Cerebellar nuclear complex (tissue), 1 donor: ENCODE measurements at regions not wholly inside any gene's neighbourhood (a gene's known extent, or its start where the extent isn't known, plus 50 kb on each side); places are given as distances from the start of the nearest gene placed in this dataset.

ENCODE experiments used
- DNase-seq, 2 experiments: peaks; one replicate each; lab custom pipeline; 2025; lab: John Stamatoyannopoulos, UW

DNA sequence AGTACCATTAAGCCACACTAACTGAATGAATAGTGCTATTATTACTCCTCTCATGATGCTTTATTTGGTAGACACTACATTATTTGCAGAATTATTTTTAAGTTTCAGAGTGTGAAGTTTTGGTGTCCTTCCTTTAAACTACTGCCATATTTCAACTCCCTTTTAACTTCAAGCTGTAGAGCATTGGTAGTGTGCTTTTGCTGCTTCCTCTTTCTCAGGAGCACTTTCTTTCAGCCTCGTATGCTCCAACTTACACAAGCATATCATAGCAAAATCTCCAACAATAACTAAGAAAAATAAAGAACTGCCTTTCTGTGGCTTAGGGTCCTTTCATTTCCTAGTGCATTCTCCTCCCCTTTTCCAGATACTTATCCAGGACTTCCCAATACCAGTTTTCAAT is 476.4 kb upstream of the AGTR1 start:
- no peak for DNase-seq

DNA sequence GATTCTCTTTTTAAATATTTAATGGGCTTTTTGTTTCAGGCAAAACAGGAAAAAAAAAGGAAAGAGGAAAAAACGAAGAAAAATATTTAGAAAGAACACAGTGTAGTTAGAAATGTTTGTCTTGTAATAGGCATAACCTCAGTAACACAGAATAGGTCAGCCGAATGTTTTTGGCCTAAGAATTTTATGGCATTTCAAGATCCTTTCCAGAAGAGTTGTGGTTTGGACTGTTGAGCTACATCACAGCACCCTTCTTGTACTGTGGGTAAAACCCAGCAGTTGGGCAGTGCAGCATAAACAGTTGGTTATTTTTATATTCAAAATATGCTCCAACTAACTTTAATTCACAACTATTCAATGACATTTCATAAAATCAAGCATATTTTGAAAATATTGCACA is 474.4 kb upstream of the AGTR1 start:
- no peak for DNase-seq

- no peak for DNase-seq
These were observed 471.5 kb upstream of the AGTR1 start for GRCh38 chr3:148226246-148226645.

DNA sequence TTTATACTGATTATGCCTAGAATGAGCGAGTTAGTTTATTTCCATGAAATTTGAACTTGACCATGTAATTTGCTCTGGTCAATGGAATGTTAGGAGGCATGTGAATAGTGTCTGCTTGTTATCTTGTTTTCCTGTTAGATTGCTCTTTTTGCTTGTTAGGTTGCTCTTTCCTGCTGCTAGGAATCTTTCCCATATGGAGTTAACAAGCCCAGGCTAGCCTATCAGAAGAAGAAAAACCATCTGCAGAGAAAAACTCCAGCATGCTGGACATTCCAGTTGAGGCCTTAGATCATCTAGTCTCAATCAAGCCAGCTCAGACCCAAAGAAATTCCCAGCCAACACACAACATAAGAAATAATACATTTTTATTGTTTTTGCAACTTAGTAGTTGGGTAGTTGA is 470.2 kb upstream of the AGTR1 start:
- DNase-seq, result no peak

DNA sequence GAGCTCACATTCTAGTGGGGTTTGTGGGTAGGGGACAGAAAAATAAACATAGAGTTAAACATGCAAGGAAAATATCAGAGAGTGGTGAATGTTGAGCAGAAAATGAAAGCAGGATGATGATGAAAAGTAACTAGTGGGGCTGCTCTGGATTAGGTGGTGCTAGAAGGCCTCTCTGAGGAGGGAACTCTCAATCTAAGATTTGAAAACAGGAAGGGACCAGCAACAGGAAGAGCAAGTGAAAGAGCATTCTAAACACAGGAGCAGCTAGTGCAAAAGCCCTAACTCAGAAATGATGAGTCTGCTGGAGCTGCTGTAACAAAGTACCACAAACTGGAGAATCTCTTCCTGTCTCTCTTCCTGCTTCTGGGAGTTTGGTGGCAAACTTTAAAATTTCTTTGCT is 468.6 kb upstream of the AGTR1 start:
- no peak for DNase-seq

DNA sequence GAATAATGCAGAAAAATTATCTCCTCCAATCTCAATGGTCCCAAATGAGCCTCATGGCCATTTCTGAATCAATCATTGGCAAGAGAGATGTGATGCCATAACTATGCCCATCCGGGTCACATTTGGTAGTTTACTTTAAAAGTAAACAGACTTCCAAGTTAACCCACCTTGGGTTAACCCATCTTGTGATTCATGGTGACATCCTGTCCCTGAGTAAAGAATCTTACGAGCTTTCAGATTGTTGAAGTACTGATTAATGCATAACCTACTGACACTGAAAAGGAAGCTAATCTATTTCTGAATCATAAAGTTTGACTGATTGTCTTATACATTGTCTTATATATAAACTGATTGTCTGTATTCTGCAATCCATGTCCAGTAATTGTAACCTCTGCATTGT is 467.2 kb upstream of the AGTR1 start:
- DNase-seq, result no peak

DNA sequence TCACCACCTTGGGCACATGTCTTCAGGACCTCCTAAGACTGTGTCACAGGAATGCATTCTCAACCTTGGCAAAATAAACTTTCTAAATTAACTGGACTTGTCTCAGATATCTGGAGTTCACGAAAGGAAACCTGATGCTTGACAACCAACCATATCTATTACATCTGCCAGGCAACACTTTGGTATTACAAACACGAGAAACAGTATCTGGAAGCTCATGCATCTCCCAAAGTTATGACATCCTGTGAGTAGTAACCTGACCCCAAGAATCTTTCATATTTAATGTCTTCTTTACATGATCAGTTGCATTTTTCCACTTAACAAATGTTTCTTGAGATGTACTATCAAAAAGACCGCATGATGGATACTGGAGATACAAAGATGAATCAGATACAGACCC is 465.3 kb upstream of the AGTR1 start:
- no peak for DNase-seq

DNA sequence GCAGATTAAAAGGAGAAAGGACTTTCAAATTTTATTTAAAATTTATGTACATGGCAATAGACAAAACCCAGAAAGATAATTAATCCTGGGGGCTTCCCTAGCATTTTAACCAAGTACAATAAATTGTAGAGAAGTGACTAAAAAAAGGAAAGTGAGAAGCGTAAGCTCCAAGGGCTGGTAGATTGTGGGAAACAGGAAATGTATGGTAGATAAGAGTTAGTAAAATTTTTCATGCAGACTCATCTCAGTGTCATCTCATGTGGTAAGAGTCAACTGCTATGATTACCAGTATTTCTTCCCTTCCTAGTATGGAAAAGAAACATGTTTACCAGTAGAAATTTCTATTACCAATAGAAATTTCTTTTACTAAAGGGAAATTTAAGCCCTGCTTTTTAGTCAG is 464.3 kb upstream of the AGTR1 start:
- DNase-seq, result no peak

DNA sequence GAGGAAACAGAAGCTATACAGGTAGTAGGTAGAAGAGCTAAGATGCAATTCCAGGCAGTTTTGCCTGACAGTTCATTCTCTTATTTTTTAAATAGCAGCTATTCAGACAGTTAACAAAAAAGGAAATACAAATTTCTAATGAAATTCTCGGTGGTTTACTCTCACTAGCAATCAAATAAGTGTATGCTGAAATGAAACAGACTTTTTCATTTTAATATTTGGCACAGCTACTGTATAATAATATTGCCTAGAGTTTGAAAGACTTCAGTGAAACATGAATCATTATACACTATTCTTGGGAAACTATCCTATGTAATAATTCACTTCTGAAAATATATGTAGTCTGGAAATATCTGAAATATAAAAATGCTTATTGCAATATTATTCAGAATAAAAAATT is 463.2 kb upstream of the AGTR1 start:
- DNase-seq, result no peak

DNA sequence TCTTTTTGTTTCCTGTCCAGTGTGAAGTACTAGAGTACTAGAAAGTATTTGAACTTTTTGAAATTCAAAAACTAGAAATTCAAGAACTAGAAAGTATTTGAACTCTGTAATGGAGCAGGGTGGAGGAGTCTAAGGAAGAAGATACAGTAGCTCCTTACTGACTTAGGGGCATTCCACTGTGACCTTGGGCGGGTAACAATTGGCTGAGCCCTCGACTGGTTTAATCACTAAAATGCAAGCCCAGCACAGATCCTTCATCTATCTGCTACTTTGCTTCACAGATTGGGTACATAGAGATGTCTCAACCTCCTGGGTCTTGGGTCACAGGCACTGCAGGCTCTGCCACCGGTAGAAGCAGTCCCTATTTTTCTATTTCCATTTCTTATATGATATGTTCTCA is 462.1 kb upstream of the AGTR1 start:
- no peak for DNase-seq

GRCh38 chr3:148238421-148238821 is 459.3 kb upstream of the AGTR1 start:
- DNase-seq, result no peak

- no peak for DNase-seq
These were observed 457.4 kb upstream of the AGTR1 start for GRCh38 chr3:148240351-148240750.

- DNase-seq, result no peak
These were observed 454.1 kb upstream of the AGTR1 start for GRCh38 chr3:148243609-148244008.

GRCh38 chr3:148246291-148246923 is 451.3 kb upstream of the AGTR1 start:
- DNase-seq, result no peak

DNA sequence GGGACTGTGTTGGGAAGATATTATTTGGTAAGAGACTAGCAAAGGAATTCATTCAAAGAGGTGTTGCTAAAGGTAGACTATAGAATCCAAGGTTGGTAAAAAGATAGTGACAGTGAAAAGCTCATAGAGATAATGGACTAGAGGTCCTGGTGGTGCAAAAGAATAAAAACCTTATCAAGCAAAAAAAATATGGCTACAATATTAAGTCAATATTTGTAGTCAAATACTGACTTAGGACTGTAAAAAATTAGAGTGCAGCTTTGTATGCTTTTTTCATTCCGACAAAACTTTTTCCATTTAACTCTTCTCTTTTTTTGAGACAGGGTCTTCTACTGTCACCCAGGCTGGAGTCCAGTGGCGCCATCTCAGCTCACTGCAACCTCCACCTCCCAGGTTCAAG is 444.0 kb upstream of the AGTR1 start:
- no peak for DNase-seq

GRCh38 chr3:148254402-148254801 is 443.3 kb upstream of the AGTR1 start:
- no peak for DNase-seq

DNA sequence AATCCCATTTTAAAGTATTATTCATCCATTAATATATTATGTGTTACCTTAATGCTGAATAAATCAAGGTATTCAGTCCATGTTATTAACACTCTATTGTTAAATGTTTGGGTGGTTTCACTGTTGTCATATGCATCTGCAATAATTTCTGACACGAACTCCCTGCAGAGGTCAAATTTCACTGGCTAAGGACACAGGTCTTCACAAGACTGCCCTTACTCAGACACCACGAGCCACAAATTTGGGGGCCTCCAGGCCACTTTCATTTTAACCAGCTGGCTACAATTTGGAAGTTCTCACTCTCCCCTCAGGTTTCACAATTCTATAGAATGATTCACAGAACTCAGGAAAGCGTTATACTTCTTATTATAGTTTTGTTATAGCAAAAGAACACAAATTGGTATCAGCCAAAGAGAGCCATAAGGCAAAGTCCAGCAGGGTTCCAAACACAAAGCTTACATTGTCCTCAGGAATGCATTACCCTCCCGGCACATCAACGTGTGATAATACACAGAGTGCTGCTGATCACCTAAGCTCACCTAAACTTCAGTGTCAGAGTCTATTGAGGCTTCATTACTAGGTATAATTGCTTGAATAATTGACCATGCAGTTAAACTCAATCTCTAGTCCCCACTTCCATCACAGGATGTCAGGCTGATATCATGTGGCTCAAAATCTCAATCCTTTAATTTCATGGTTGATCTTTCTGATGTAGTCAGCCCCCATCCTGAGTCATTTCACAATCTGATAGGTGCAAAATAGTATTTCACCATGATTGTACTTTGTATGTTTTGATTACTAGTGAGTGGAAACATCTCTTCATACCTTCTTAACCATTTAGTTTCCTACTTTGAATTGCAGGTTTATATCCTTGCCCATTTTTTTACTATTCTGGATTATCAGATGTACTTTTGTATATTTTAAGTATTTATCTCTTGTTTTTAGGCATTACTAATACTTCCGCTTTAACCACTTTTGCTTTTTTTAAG is 441.4 kb upstream of the AGTR1 start:
- DNase-seq, result no peak

- no peak for DNase-seq
These were observed 434.7 kb upstream of the AGTR1 start for GRCh38 chr3:148262980-148263379.

- no peak for DNase-seq
These were observed 431.9 kb upstream of the AGTR1 start for GRCh38 chr3:148265841-148266240.

- DNase-seq, result no peak
These were observed 431.4 kb upstream of the AGTR1 start for GRCh38 chr3:148266341-148266740.

DNA sequence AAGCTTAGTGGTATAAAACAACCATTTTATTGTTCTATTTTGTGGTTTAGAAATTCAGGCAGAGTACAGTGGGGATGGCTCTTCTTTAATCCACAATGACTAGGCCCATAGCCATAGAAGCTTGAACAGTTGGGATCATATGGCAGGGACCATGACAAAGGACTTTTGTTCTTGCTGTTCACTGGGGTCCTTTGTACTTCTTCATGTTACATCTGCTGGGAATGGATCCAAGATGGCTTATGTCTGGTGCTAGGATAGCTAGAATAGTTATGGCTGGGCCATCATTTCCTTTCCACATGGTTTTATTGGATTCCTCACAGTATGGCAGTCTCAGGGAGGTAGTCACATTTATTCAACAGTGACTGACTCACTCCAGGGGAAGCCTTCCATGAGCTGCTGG is 427.9 kb upstream of the AGTR1 start:
- no peak for DNase-seq

DNA sequence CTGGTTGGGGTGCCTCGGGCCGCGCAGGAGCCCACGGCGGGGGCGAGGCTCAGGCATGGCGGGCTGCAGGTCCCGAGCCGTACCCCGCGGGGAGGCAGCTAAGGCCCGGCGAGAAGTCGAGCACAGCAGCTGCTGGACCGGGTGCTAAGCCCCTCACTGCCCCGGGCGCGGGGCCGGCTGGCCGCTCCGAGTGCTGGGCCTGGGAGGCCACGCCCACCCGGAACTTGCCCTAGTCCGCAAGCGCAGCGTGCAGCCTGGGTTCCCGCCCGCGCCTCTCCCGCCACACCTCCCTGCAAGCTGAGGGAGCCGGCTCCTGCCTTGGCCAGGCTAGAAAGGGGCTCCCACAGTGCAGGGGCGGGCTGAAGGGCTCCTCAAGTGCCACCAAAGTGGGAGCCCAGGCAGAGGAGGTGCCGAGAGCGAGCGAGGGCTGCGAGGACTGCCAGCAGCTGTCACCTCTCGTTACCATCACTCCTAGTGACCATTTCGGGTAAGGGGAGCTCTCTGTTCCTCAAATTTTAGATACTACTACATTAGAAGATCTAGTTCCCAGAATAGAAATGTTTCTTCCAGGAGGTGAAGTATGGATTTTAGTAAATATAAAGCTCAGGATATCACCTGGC is 417.0 kb upstream of the AGTR1 start:
- no peak for DNase-seq

- no peak for DNase-seq
These were observed 408.5 kb upstream of the AGTR1 start for GRCh38 chr3:148289159-148289558.
